GM12865 (cell line): ENCODE measurements at regions not wholly inside any gene's neighbourhood (a gene's known extent, or its start where the extent isn't known, plus 50 kb on each side); places are given as distances from the start of the nearest gene placed in this dataset.
"Not testable (repeated sequence)": the region's sequence is repeated elsewhere in the genome, so short reads cannot be mapped to it uniquely, and the experiment has no call there.

Experiments
- DNase-seq: peaks from one replicate; pipeline ENCODE4 v3.0.0; 2010; ENCODE audit warnings: low read depth
- H3K4me3 ChIP-seq: 2 replicates; pipeline ENCODE4 v1.5.1; 2011; ENCODE audit warnings: mild to moderate bottlenecking, low read depth, low read length, control low read depth
- TF ChIP-seq, protein P1 (sequence below): IDR thresholded peaks from 2 replicates; pipeline ENCODE4 v1.5.1; 2011; ENCODE audit warnings: low read length, control low read depth, low read depth, inconsistent platforms; ENCODE audit not compliant: insufficient read depth; ENCODE audit errors: missing control alignments

DNA sequence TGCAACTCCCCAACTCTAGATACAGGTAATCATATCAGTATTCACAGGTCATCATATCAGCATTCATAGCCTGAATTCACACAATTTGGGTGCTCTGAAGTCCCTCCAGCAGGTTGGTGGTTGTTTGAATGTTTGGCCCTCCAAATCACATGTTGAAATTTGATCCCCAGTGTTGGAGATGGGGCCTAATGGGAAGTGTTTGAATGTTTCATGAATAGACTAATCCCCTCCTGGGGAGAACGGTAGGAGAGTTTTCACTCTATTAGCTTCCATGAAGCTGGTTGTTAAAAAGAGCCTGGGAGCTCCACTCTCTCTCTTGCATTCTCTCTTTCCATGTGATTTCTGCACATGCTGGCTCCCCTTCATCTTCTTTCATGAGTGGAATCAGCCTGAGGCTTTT, 288.6 kb upstream of the PCDH9 start:
- no peak overlapping the region for H3K4me3 ChIP-seq
- TF ChIP-seq, protein P1, sequence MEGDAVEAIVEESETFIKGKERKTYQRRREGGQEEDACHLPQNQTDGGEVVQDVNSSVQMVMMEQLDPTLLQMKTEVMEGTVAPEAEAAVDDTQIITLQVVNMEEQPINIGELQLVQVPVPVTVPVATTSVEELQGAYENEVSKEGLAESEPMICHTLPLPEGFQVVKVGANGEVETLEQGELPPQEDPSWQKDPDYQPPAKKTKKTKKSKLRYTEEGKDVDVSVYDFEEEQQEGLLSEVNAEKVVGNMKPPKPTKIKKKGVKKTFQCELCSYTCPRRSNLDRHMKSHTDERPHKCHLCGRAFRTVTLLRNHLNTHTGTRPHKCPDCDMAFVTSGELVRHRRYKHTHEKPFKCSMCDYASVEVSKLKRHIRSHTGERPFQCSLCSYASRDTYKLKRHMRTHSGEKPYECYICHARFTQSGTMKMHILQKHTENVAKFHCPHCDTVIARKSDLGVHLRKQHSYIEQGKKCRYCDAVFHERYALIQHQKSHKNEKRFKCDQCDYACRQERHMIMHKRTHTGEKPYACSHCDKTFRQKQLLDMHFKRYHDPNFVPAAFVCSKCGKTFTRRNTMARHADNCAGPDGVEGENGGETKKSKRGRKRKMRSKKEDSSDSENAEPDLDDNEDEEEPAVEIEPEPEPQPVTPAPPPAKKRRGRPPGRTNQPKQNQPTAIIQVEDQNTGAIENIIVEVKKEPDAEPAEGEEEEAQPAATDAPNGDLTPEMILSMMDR: no peak
- DNase-seq: no peak

DNA sequence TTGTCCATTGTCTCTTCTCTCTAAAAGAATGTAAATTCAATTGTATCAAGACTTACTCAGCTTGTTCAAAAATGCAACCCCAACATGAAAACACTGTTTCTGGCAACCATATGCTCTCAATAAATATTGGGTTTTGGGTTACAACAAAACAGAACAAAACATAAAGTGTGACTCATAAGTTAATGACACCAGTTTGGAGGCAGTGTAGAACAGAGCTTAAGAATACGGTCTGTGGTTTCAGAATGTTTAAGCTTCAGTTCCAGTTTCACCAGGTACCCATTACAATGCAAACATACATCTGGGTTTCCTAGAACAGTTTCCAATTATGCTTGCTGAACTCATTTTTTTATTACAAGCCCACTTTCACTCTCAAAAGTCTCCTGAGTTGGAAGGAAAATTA, 285.8 kb upstream of the PCDH9 start:
- DNase-seq: peak; percentile 23
- no peak overlapping the region for H3K4me3 ChIP-seq
- TF ChIP-seq, protein P1: no peak

DNA sequence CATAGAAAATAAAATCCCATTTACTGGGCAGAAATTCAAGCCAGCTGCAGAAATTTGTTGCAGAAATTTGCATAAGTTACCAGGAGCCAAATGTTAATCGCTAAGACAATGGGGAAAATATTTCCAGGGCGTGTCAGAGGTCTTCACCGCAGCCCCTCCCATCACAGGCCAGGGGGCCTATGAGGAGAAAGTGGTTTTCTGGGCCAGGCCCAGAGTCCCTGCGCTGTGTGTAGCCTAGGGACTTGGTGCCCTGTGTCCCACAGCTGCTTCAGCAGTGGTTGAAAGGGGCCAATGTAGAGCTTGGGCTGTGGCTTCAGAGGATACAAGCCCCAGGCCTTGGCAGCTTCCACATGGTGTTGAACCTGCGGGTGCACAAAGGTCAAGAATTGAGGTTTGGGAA, 278.9 kb upstream of the PCDH9 start:
- no peak overlapping the region for H3K4me3 ChIP-seq
- TF ChIP-seq, protein P1: no peak
- DNase-seq: no peak

DNA sequence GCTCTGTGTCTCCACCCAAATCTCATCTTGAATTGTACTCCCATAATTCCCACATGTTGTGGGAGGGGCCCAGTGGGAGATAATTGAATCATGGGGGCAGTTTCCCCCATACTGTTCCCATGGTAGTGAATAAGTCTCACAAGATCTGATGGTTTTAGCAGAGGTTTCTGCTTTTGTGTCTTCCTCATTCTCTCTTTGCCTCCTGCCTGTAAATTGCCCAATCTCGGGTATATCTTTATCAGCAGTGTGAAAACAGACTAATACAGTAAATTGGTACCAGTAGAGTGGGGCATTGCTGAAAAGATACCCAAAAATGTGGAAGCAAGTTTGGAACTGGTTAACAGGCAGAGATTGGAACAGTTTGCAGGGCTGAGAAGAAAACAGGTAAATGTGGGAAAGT, 278.1 kb upstream of the PCDH9 start:
- not testable (repeated sequence) for H3K4me3 ChIP-seq, DNase-seq

DNA sequence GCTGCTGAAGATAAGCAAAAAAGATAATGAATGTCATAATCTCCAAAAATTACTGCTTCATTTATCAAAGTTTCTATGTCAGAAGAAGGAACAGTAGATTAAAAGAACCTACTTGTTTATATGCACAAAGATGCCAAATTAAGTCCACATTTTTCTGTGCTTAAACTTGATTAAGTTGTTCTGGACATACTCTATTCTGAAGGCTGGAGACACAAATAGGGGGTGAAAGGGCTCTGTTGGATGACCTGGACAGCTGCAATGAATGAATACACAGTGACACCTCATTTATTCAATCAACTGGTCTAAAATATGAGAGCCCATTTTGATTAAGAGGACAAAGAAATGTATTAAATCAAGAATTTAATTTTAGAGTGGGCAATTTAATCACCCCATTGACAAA, 276.3 kb upstream of the PCDH9 start:
- DNase-seq: no peak
- TF ChIP-seq, protein P1: no peak
- no peak overlapping the region for H3K4me3 ChIP-seq

DNA sequence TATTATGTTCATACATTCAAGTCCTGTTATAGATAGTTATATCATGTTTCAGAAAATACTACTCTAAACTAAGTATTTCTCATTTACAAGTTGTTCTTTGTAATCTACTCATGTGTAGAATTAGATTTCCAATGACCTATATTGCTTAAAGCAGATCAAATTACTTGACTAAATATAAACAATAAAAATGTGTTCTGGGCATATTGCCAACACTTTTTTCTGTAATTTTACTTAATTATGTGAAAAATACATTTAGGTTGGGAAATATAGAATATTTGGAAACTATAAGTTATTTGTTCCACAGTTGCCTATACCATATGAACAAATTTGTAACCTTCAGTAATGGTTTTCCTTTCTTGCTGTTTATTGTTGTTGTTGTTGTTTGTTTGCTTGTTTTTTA, 275.2 kb upstream of the PCDH9 start:
- no peak overlapping the region for H3K4me3 ChIP-seq
- DNase-seq: no peak
- TF ChIP-seq, protein P1: no peak

DNA sequence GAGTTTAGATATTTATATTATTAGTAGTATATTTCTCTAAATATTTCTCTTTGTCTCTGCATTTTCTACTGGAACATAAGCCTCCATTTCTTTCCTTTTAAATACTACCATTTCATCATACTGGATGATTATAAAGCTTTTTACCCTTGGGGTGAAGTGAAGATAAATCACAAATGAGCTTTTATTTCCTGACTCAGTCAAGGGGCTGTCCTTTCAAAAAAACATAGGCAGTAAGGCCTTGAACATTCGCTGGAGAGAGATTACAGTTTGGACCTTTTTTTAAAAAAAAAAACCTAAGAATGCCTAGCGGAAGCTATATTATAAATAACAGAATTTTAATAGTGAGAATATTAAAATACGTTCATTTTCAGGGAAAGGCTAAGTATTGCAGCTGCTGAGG, 268.8 kb upstream of the PCDH9 start:
- H3K4me3 ChIP-seq: no peak overlapping the region
- no peak for DNase-seq
- TF ChIP-seq, protein P1: no peak

DNA sequence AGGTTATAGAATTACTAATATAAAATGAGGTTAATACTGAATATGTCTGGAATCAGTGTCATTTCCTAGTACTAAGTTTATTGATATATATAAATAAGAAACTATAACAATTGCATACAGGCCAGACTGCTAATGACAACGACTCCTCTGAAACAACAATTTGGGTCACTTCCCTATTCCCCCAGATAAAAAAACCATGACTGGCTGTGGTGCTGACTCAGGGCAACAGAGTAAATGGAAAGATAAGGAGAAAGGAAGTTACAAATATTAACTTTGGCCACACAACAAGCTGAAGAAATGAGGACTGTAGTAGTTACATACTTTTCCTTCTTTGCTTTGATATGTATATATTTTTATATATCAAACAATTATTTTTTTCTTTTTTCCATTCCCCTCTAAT, 263.7 kb upstream of the PCDH9 start:
- H3K4me3 ChIP-seq: no peak overlapping the region
- DNase-seq: no peak
- TF ChIP-seq, protein P1: no peak
